HG02884 (cell line): ENCODE measurements at regions not wholly inside any gene's neighbourhood (a gene's known extent, or its start where the extent isn't known, plus 50 kb on each side); places are given as distances from the start of the nearest gene placed in this dataset.
"Not testable (repeated sequence)": the region's sequence is repeated elsewhere in the genome, so short reads cannot be mapped to it uniquely, and the experiment has no call there.

Source experiments
- ATAC-seq: cut with Tn5 transposase; IDR thresholded peaks from one replicate; pipeline ENCODE4 v1.9.1; 2021; ENCODE audit warnings: mild to moderate bottlenecking, moderate library complexity; ENCODE audit not compliant: unreplicated experiment

- no peak for ATAC-seq
Observed at GRCh38 chr12:27864521-27864920, 84.5 kb upstream of the MANSC4 start.

DNA sequence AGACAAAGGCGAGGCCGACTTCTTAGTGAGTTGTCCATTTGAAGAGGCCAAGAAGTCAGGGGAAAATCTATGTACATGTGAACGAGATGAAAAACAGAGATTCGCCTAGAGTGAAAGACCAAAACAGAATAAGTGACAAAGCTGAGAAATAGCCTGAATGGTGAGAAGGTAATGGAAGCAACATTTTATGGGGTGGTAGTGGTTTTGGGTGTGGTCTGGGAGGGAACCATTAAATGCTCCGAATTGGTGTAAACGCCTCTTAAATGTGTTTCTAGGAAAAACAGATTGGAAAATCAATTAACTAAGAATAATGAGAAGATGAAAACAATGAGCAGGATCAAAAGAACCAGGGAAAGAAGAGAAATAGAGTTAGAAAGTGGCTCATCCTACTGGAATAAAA is 83.8 kb upstream of the MANSC4 start:
- no peak for ATAC-seq

DNA sequence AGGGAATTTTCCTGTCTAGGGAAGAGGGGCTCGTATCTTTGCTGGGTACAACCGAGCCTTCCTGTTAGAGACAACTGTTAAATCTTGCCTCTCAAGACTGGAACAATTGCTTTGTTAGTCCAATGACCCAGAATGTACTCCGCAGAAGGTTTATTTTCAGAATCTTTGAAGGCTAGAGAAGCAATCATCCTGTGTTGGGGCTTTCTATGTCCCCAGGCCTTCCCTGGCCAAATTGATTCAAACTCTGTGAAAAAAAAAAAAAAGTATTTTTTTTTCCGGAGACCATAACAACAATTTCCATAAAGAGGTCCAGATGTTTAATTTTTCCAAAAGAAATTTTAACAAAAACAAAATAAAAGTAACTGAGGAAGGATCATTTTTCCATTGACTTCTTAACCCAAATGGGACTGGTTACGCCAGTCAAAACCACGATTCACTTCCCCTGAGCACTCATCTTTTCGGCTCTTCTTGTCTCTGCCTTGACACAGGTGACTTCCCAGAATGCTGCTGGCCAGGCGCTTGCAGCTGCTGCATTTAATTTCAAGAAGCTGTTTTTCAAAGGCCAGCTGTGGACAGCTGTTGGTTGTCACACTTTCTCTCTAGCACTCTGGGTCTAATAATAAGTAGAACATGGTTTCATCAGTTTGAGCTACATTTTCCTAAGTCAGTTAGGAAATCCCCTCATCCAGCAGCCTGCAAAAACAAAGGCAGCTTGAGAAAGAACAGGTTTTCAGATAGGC is 81.6 kb upstream of the MANSC4 start:
- peak; percentile 92 for ATAC-seq

DNA sequence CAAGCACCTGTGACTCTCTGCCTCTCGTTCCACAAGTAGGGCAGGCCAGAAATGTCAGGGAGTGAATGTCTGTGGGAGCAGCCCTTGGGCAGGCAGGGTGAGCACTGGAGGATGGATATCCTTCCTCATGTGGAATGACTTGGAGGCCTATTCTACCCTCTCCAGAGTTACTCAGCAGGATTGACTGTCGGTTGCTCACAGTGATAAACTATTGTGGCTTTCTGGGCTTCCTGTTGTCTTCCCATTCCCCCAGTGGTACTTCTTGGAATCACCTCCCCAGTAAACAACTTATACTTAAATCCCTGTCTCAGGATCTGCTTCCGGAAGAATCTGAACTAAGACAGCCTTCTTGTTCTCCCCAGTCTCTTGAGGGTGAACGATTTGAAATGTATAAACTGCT is 79.6 kb upstream of the MANSC4 start:
- ATAC-seq: no peak

GRCh38 chr12:27857006-27857405 is 77.0 kb upstream of the MANSC4 start:
- not testable (repeated sequence) for ATAC-seq

DNA sequence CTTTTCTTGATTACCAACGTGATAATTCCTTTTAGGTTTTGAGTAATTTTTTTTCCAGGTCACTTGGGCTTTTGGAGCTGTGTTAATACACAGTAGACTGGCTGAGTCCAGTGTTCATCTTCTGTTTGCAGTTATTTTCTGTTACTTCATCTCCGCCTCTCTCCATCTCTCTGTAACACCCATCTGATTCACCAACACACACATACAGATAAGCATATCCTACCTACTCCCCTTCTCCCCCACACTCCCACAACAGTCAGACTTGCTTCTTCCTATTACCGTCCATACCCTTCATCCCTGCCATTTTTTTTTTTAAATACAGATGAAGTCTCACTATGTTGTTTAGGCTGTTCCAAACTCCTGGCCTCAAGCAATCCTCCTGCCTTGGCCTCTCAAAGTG is 72.7 kb upstream of the MANSC4 start:
- ATAC-seq: no peak
